NCI-H526 (cell line): ENCODE measurements at regions not wholly inside any gene's neighbourhood (a gene's known extent, or its start where the extent isn't known, plus 50 kb on each side); places are given as distances from the start of the nearest gene placed in this dataset.

Source experiments
- DNase-seq, 2 experiments: peaks; one replicate each; lab custom pipeline; 2025; lab: John Stamatoyannopoulos, UW

- DNase-seq, result no peak
These were observed 305.7 kb downstream of the ACTL7B start for GRCh38 chr9:108550106-108550505.

GRCh38 chr9:108549184-108549583 lies 306.6 kb downstream of the ACTL7B start:
- peak in 1 of 2 experiments; percentile 2 for DNase-seq

GRCh38 chr9:108547411-108548135 lies 308.2 kb downstream of the ACTL7B start:
- no peak for DNase-seq

GRCh38 chr9:108546215-108546614 lies 309.6 kb downstream of the ACTL7B start:
- no peak for DNase-seq

- no peak for DNase-seq
These were observed 310.4 kb downstream of the ACTL7B start for GRCh38 chr9:108545436-108545835.

- DNase-seq, result no peak
These were observed 310.9 kb downstream of the ACTL7B start for GRCh38 chr9:108544866-108545265.

- DNase-seq, result no peak
These were observed 312.5 kb downstream of the ACTL7B start for GRCh38 chr9:108543251-108543778.

GRCh38 chr9:108537756-108538155 lies 318.0 kb downstream of the ACTL7B start:
- no peak for DNase-seq

- DNase-seq, result no peak
These were observed 318.8 kb downstream of the ACTL7B start for GRCh38 chr9:108536836-108537601.

- peak in 1 of 2 experiments; percentile 7 for DNase-seq
These were observed 320.3 kb downstream of the ACTL7B start for GRCh38 chr9:108535526-108535925.

GRCh38 chr9:108534741-108535140 lies 321.0 kb downstream of the ACTL7B start:
- no peak for DNase-seq

GRCh38 chr9:108530141-108530540 lies 325.6 kb downstream of the ACTL7B start:
- no peak for DNase-seq

- DNase-seq, result no peak
These were observed 327.6 kb downstream of the ACTL7B start for GRCh38 chr9:108528231-108528630.

- DNase-seq, result no peak
These were observed 329.3 kb downstream of the ACTL7B start for GRCh38 chr9:108526518-108526917.

- no peak for DNase-seq
These were observed 330.6 kb downstream of the ACTL7B start for GRCh38 chr9:108525186-108525585.

GRCh38 chr9:108521063-108521590 lies 334.7 kb downstream of the ACTL7B start:
- DNase-seq, result no peak

GRCh38 chr9:108519437-108519836 lies 336.3 kb downstream of the ACTL7B start:
- DNase-seq, result no peak

- DNase-seq, result no peak
These were observed 338.0 kb downstream of the ACTL7B start for GRCh38 chr9:108517651-108518365.

- DNase-seq, result no peak
These were observed 339.4 kb downstream of the ACTL7B start for GRCh38 chr9:108516391-108516790.

GRCh38 chr9:108515856-108516255 lies 339.9 kb downstream of the ACTL7B start:
- DNase-seq, result no peak

- DNase-seq, result no peak
These were observed 343.2 kb downstream of the ACTL7B start for GRCh38 chr9:108512426-108513173.
